ENCODE measurements at regions not wholly inside any gene's neighbourhood (a gene's known extent, or its start where the extent isn't known, plus 50 kb on each side); places are given as distances from the start of the nearest gene placed in this dataset.

DNA sequence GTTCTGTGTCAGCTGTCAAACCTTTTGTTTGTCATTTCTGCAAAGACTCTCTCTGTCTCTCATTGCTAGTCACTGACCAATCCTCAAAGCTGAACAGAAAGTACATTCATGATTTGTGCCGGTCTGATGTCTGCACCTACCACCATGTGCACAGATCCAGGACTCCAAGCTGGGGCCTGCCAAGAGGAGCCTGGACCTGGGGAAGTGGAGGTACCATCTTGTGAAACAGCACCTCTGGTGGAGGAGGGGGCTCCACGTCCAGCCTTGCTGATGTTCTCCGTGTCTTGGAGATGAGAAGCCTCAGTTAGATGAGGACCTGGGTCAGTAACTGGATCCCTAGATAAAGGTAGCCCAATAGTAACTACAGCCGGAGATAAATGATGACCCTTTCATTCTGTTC, 98.9 kb downstream of the TENT4A start (continued):
- TF ChIP-seq CHD7 (IDR thresholded peaks at IDR 0.05; ENCODE audit: insufficient replicate concordance, low read length) (no peak), BRCA1 (IDR thresholded peaks at IDR 0.05; ENCODE audit: low read depth, low read length) (no peak), NRF1 (IDR thresholded peaks at IDR 0.05; ENCODE audit: low read depth, low read length) (no peak)

Measured in H1 (cell line).